Activated T-helper 17 cell treated with anti-CD3 and anti-CD28 coated beads, Interleukin-2, amount 50 U/mL, for 72 hours (primary cell): ENCODE measurements at regions not wholly inside any gene's neighbourhood (a gene's known extent, or its start where the extent isn't known, plus 50 kb on each side); places are given as distances from the start of the nearest gene placed in this dataset.
"Not testable (repeated sequence)": the region's sequence is repeated elsewhere in the genome, so short reads cannot be mapped to it uniquely, and the experiment has no call there.

Experiments
- ATAC-seq: fragments of 150-1000 bp; cut with Tn5 transposase; replicated peaks from 2 replicates; pipeline ENCODE4 v1.10.0; 2021; ENCODE audit warnings: mild to moderate bottlenecking, moderate library complexity
- H3K27ac Mint-ChIP-seq: one replicate; pipeline ENCODE4 v1.8.0; 2022; ENCODE audit warnings: mixed read lengths
- H3K27me3 Mint-ChIP-seq: one replicate; pipeline ENCODE4 v1.8.0; 2022; ENCODE audit warnings: mixed read lengths
- H3K36me3 Mint-ChIP-seq: one replicate; pipeline ENCODE4 v1.8.0; 2022; ENCODE audit warnings: low read depth, mild to moderate bottlenecking, mixed read lengths
- H3K4me1 Mint-ChIP-seq: one replicate; pipeline ENCODE4 v1.8.0; 2022; ENCODE audit warnings: mixed read lengths
- H3K4me3 Mint-ChIP-seq: one replicate; pipeline ENCODE4 v1.8.0; 2022; ENCODE audit warnings: mild to moderate bottlenecking, mixed read lengths
- H3K9me3 Mint-ChIP-seq: one replicate; pipeline ENCODE4 v1.8.0; 2022; ENCODE audit warnings: mixed read lengths

DNA sequence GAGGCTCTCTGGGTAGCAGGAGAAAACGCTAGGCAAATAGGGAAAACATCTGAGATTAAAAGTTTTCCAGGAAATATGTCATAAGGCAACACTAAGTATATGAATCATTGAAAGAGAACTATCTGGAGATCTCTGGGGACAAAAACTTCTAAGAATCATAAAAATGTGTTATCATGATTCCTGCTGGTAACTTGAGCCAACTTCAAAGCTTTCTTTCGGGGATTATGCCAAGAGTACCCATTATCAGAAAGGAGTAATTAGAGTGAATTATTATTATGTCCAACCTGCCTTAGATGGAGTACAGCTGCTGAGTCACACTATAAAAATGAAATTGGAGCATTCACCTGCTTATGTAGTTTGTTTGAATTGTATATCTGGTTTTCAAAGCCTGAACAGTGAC, 488.5 kb upstream of the SOX9 start:
- Mint-ChIP-seq H3K27me3 (no peaks in the 10 kb centered on the region), H3K4me1 (no peaks in the 10 kb centered on the region), H3K36me3 (no peaks in the 10 kb centered on the region), H3K27ac (no peak overlapping the region), H3K4me3 (no peak overlapping the region), H3K9me3 (peaks cover 4% of the 10 kb centered on the region)
- no peak for ATAC-seq

DNA sequence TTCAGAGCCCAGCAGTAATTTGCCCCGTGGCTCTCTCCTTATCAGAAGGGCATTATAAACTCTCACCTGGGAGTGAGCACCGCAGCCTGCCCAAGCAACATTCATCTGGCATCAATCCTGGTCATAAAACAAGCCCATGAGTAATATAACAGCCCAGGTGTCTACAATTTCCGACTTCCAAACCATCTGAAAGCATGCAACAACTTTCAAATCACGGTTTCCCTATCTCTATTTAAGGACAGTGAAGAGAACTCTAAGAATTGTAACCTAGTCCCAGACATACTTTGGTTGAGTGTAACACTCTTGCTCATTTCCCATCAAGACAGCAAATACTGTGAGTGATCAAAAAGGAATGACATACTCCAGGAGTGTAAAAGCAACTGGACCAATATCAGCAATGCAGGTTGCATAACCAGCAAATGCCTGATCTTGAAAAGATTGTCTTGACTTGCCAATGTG, 487.4 kb upstream of the SOX9 start:
- H3K36me3 Mint-ChIP-seq: no peaks in the 10 kb centered on the region
- no peak overlapping the region for H3K4me3 Mint-ChIP-seq
- peaks cover 3% of the 10 kb centered on the region for H3K27me3 Mint-ChIP-seq
- H3K27ac Mint-ChIP-seq: no peak overlapping the region
- H3K9me3 Mint-ChIP-seq: peaks cover 4% of the 10 kb centered on the region
- no peaks in the 10 kb centered on the region for H3K4me1 Mint-ChIP-seq
- no peak for ATAC-seq

- Mint-ChIP-seq H3K4me3 (no peak overlapping the region), H3K27ac (no peak overlapping the region), H3K27me3 (peaks cover 3% of the 10 kb centered on the region), H3K36me3 (no peaks in the 10 kb centered on the region), H3K4me1 (no peaks in the 10 kb centered on the region), H3K9me3 (peaks cover 4% of the 10 kb centered on the region)
- ATAC-seq: no peak
Measured at GRCh38 chr17:71634376-71634775, 486.4 kb upstream of the SOX9 start.

- no peak for ATAC-seq
- Mint-ChIP-seq H3K9me3 (peaks cover under 1% of the 10 kb centered on the region), H3K4me3 (no peak overlapping the region), H3K27ac (no peak overlapping the region), H3K4me1 (no peaks in the 10 kb centered on the region), H3K36me3 (no peaks in the 10 kb centered on the region), H3K27me3 (peaks cover 3% of the 10 kb centered on the region)
Measured at GRCh38 chr17:71635187-71635586, 485.6 kb upstream of the SOX9 start.

- no peak overlapping the region for H3K4me3 Mint-ChIP-seq
- peaks cover 9% of the 10 kb centered on the region for H3K9me3 Mint-ChIP-seq
- H3K27me3 Mint-ChIP-seq: peaks cover 8% of the 10 kb centered on the region
- H3K4me1 Mint-ChIP-seq: no peaks in the 10 kb centered on the region
- H3K36me3 Mint-ChIP-seq: no peaks in the 10 kb centered on the region
- H3K27ac Mint-ChIP-seq: no peak overlapping the region
- no peak for ATAC-seq
Measured at GRCh38 chr17:71636644-71637043, 484.2 kb upstream of the SOX9 start.

- Mint-ChIP-seq H3K27ac (no peak overlapping the region), H3K36me3 (no peaks in the 10 kb centered on the region), H3K4me1 (no peaks in the 10 kb centered on the region), H3K9me3 (peaks cover 9% of the 10 kb centered on the region), H3K27me3 (peaks cover 8% of the 10 kb centered on the region), H3K4me3 (no peak overlapping the region)
- ATAC-seq: no peak
Measured at GRCh38 chr17:71638668-71639067, 482.2 kb upstream of the SOX9 start.

DNA sequence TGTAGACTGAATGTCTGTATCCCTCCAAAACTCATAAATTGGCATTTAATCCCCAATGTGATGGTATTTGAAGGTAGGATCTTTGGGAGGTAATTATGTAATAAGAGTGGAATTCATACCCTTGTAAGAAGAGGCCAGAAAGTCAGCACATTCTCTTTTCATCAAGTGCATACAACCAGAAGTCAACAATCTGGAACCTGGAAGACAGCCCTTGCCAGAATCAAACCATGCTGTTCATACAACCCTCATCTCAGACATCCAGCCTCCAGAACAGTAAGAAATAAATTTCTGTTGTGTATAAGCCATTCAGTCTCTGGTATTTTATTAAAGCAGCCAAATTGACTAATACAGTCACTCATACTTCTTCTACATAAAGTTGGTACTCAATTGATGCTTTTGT, 481.0 kb upstream of the SOX9 start:
- Mint-ChIP-seq H3K36me3 (no peaks in the 10 kb centered on the region), H3K4me1 (no peaks in the 10 kb centered on the region), H3K4me3 (no peak overlapping the region), H3K27ac (no peak overlapping the region), H3K9me3 (peaks cover 16% of the 10 kb centered on the region), H3K27me3 (peaks cover 8% of the 10 kb centered on the region)
- no peak for ATAC-seq

DNA sequence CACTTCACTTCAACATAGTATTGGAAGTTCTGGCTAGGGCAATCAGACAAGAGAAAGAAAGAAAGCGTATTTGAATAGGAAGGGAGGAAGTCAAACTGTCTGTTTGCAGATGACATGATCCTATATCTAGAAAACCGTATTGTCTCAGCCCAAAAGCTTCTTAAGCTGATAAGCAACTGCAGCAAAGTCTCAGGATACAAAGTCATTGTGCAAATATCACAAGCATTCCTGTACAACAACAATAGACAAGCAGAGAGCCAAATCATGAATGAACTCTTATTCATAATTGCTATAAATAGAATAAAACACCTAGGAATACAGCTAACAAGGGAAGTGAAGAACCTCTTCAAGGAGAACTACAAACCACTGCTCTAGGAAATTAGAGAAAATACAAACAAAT, 473.9 kb upstream of the SOX9 start:
- not testable (repeated sequence) for ATAC-seq, H3K36me3 Mint-ChIP-seq, H3K9me3 Mint-ChIP-seq, H3K27ac Mint-ChIP-seq, H3K27me3 Mint-ChIP-seq, H3K4me3 Mint-ChIP-seq, H3K4me1 Mint-ChIP-seq

DNA sequence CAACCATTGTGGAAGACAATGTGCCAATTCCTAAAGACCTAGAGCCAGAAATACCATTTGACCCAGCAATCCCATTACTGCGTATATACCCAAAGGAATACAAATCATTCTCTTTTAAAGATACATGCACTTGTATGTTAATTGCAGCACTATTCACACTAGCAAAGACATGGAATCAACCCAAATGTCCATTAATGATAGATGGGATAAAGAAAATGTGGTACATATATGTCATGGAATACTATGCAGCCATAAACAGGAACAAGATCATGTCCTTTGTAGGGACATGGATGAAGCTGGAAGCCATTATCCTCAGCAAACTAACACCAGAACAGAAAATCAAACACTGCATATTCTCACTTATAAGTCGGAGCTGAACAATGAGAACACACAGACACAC, 472.5 kb upstream of the SOX9 start:
- H3K27me3 Mint-ChIP-seq, H3K4me1 Mint-ChIP-seq, H3K36me3 Mint-ChIP-seq, H3K27ac Mint-ChIP-seq, ATAC-seq, H3K4me3 Mint-ChIP-seq, H3K9me3 Mint-ChIP-seq: not testable (repeated sequence)

- H3K4me3 Mint-ChIP-seq: no peak overlapping the region
- no peak overlapping the region for H3K27ac Mint-ChIP-seq
- H3K4me1 Mint-ChIP-seq: no peaks in the 10 kb centered on the region
- H3K9me3 Mint-ChIP-seq: no peaks in the 10 kb centered on the region
- ATAC-seq: no peak
- H3K36me3 Mint-ChIP-seq: no peaks in the 10 kb centered on the region
- H3K27me3 Mint-ChIP-seq: no peaks in the 10 kb centered on the region
Measured at GRCh38 chr17:71649941-71650350, 470.9 kb upstream of the SOX9 start.

GRCh38 chr17:71655542-71655941, 465.3 kb upstream of the SOX9 start:
- no peaks in the 10 kb centered on the region for H3K4me1 Mint-ChIP-seq
- peaks cover 4% of the 10 kb centered on the region for H3K9me3 Mint-ChIP-seq
- no peak overlapping the region for H3K4me3 Mint-ChIP-seq
- H3K27ac Mint-ChIP-seq: no peak overlapping the region
- H3K27me3 Mint-ChIP-seq: no peaks in the 10 kb centered on the region
- no peak for ATAC-seq
- no peaks in the 10 kb centered on the region for H3K36me3 Mint-ChIP-seq

GRCh38 chr17:71656964-71657858, 463.6 kb upstream of the SOX9 start:
- Mint-ChIP-seq H3K4me1 (no peaks in the 10 kb centered on the region), H3K27ac (no peak overlapping the region), H3K9me3 (peaks cover 4% of the 10 kb centered on the region), H3K4me3 (no peak overlapping the region), H3K36me3 (no peaks in the 10 kb centered on the region), H3K27me3 (no peaks in the 10 kb centered on the region)
- no peak for ATAC-seq

GRCh38 chr17:71658996-71659395, 461.8 kb upstream of the SOX9 start:
- ATAC-seq: no peak
- Mint-ChIP-seq H3K36me3 (no peaks in the 10 kb centered on the region), H3K4me1 (no peaks in the 10 kb centered on the region), H3K9me3 (peaks cover 4% of the 10 kb centered on the region), H3K27ac (no peak overlapping the region), H3K4me3 (no peak overlapping the region), H3K27me3 (no peaks in the 10 kb centered on the region)

- Mint-ChIP-seq H3K4me3 (no peak overlapping the region), H3K27me3 (peaks cover 6% of the 10 kb centered on the region), H3K36me3 (no peaks in the 10 kb centered on the region), H3K4me1 (no peaks in the 10 kb centered on the region), H3K27ac (no peak overlapping the region), H3K9me3 (peaks cover 18% of the 10 kb centered on the region)
- ATAC-seq: no peak
Measured at GRCh38 chr17:71664861-71665260, 456.0 kb upstream of the SOX9 start.

GRCh38 chr17:71666047-71666446, 454.8 kb upstream of the SOX9 start:
- no peaks in the 10 kb centered on the region for H3K36me3 Mint-ChIP-seq
- no peaks in the 10 kb centered on the region for H3K4me1 Mint-ChIP-seq
- no peak overlapping the region for H3K4me3 Mint-ChIP-seq
- no peak for ATAC-seq
- no peak overlapping the region for H3K27ac Mint-ChIP-seq
- H3K9me3 Mint-ChIP-seq: peaks cover 21% of the 10 kb centered on the region
- H3K27me3 Mint-ChIP-seq: peaks cover 6% of the 10 kb centered on the region
